ENCODE measurements at regions not wholly inside any gene's neighbourhood (a gene's known extent, or its start where the extent isn't known, plus 50 kb on each side); places are given as distances from the start of the nearest gene placed in this dataset.
"Not testable (repeated sequence)": the region's sequence is repeated elsewhere in the genome, so short reads cannot be mapped to it uniquely, and the experiment has no call there.

- DNase-seq = no peak
Measured at GRCh38 chr4:146124023-146124680, 51.4 kb upstream of the LSM6 start.

GRCh38 chr4:146123231-146123630 is 52.3 kb upstream of the LSM6 start:
- DNase-seq = no peak

GRCh38 chr4:146122398-146122797 is 53.1 kb upstream of the LSM6 start:
- no peak for DNase-seq

- no peak for DNase-seq
Measured at GRCh38 chr4:146121757-146122156, 53.8 kb upstream of the LSM6 start.

GRCh38 chr4:146119845-146120404 is 55.6 kb upstream of the LSM6 start:
- no peak for DNase-seq

DNA sequence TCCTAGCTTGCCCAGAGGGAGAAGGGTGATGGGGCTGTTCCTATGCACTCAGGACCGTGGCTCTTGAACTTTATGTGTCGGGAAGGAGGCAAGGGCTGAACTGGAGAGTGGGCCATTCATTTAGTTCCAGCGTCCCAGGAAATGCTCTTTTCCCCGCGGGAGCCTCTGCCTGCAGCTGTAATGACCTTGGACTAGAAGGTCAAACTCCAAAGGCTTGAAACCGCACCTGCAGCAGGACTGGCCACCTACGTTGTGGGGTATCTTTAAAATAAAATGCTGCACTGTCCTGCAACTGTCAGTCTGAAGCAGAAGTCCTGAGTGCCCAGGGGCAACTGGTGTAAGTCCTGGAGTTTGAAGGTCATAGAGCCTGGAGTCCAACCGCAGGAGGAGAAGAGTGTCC is 61.5 kb upstream of the LSM6 start:
- no peak for DNase-seq

DNA sequence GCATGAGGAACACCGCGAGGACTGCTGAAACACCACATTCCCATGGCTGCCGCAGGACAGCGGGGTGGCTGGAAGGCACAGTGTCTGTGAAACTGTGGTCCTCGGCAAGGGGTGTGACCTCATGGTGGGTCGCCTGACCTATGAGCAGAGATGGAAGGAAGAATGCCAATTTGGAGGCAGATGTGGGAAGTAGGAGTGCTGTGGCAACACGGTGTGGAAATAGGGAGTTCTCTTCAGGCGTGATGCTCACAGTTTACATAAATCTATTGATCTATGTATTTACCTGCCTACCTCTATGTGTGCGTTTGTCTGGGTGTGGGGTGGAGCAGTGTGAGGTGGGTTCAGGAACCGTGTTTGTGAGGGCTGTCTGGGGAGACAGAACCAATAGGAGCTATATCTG is 62.3 kb upstream of the LSM6 start:
- no peak for DNase-seq

DNA sequence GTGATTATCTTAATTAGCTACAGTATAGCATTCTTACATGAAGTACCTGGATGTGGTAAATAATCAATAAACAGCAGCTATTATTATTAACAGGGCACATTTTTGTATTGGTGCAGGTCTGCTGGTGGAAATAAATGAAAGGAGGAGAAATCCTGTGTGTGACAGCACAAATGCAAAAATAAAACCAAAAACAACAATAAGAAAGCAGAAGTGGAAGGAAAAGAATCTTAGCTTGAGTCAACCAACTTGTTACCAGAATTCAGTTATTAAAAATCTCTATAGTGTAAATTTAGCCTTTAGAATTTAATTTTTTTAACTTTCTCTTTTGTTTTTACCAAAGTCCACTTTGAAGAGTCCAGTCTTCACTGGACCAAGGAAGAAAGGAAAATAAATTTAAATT is 63.1 kb upstream of the LSM6 start:
- no peak for DNase-seq

- no peak for DNase-seq
Measured at GRCh38 chr4:146110871-146111485, 64.5 kb upstream of the LSM6 start.

DNA sequence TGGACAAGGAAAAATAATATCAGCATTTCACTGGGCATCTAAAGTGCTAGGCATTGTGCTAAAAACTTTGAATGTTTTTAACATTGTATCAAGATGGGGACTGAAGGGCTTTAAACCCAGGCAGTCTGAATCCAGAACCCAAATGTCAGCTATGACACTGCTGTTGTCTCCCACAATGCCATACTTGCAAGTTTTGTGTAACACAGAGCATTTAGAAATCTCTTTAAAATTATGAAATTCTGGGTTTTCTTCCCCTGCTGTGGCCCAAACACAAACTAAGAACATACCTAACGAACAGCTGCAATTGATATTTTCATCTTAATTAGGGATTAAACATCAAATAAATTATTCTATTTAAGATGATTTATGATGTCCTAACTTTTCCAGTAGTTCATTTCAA is 66.8 kb upstream of the LSM6 start:
- DNase-seq = no peak

DNA sequence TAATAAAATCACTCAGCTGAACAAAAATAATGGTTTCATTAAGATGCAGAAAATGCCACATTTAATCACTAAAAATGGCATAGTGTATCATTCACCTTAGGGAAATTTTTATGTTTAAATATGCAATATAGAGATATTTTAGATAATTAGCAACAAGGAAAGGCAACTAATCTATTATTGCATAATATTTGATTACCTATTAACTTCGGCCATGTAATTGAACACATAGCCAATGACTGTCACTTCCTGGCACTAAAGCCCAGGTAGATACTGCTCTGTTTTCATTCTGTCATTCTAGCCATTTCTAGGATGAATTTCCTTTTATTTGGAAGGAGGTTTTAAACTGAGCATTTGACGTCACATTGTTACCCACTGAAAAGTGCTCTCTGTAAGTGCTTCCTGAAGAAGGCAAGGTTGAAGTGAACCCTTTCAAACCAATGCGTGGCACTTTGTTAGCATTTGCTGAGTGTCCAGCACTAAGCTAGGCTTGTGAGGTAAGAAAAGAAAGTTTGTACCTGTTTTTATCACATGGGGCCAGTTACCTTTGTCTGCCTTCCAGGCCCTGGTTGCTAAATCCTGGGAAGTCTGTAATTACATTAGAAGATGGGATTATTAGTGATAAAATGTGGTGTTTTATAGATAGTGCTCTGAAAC is 67.8 kb upstream of the LSM6 start:
- no peak for DNase-seq

DNA sequence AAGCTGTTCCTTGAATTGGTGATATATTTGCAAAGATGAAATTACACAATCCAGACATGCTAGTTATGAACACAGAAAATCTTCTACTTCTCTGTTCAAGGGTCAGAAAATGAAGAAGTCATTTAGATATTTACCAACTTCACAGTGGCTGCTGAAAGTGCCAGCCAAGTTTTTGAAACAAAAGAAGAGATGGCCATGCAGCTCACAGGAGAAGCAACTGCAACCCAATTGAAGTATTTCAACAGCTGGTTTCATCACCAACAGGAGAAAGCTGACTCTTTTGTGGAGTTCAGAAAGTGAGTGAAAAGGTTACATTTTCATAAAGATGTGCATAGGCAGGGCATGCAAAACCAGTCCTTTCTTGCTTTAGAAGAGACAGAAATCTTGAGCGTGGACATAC is 70.1 kb upstream of the LSM6 start:
- DNase-seq = no peak

DNA sequence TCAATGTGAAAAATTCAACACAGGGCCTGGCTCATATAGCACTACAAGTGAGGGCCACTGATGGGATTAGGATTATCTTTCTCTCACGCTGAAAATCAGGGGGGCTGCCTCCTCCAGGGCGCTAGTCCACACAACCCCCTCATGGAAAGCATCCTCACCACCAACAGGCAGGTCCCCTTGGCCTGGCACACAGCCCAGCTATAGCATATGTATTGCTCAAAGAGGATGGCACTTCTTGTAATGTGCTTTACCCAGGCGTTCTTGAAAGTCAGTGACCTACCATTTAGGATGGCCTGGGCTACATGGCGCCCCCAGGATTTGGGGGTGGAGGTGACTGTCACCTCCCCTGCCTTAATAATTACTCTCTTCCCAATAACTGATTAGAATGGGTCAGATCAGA is 71.0 kb upstream of the LSM6 start:
- no peak for DNase-seq

GRCh38 chr4:146104052-146104451 is 71.5 kb upstream of the LSM6 start:
- DNase-seq = not testable (repeated sequence)

GRCh38 chr4:146099585-146099984 is 75.9 kb upstream of the LSM6 start:
- no peak for DNase-seq

DNA sequence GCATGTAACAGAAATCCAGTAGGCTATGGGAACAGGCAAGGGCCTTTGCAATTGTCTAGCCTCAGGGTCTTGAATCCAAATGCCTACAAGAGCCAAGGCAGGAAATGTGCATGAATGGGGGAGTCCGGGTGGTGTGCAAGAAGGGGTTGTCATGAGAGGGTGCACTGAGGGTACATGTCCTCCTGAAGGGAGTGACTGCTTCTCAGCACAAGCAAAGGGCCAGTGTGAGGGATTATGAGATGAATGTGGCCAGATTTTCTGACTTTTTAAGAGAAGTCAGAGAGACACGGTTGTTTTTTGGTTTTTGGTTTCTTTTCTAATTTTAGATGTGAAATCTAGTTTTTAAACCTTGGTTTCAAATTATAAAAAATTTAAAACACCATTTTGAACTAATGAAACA is 76.5 kb upstream of the LSM6 start:
- DNase-seq = no peak

DNA sequence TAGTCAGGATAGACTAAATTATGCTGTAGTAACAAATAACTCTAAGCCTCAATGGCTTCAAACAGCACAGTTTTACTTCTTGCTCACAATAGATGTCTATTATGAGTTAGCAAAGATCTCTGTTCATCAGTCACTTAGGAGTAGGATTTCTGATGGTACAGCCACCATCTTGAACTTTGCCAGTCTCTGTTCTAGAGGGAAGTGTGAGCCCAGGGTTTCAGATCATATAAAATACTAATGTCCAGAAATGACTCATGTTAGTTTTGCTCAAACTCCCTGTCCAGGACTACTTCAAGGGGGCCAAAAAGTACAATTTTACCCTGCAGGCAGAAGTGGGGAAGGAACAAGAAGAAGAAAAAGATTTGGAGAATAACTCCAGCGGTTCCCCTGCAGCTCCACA is 77.1 kb upstream of the LSM6 start:
- no peak for DNase-seq

DNA sequence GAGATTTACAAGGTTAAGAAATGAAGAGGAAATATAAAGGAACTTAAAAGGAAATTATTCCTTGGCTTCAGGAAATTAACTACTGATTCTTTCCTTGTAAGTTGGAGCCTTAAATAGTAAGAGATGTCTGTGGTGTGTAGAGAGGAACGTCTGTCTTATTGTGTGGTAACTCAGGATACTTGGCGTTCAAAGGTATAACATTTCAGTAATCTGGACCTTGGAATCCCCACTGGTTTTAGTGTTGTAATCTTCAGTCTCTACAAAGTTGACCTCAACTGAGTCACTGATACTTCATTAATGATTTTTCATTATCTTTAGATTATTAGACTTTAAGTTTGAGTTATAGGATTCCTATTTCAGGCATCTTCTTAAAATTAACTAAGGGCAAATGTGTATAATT is 79.1 kb upstream of the LSM6 start:
- no peak for DNase-seq

DNA sequence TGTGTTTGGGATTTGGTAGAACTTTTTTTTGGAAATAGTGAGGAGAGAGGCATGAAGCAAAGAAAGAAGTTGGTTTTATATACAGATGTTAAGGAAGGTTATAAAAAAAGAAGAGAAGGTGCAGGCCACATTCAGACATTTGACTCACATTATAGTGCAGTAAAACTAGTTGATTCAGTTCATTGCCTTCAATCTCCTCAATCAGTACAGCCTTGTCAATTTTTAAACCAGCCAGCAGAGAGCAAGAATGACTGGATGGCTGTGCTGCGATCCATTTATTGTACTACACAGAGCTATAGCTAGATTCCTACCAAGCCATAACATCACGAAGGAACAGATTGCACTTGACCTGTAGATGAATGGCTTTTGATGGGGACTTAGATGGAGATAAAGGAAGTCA is 79.7 kb upstream of the LSM6 start:
- no peak for DNase-seq

DNA sequence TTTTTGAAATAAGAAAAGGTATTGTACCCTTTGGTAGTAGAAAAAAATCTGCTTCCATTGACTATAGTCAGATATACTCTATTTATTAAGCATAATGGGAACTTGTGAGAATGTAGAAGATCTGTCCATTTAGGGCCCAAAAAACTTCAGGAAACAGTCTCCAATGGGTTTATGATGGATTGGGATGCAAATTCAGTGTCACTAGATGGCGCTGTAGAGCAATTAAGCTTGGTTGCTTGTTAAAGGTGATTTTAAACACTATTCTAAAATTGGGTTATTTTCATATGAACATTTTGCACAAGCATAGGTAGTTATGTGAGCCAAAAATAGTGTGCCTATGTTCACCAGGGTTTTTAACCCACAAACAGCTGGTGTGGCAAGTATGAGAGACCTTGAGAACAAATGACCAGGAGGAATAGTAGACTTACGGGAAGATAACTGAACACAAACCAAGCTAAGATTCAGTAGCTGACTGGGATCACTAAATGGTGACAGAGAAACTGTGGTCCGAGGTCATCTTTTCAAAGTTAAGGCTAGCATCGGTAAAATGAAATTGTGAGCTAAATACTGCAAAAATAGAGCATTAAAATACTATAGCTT is 80.3 kb upstream of the LSM6 start:
- DNase-seq = peak in 6 of 51 donors; percentile 1 to 13 (median 4)

DNA sequence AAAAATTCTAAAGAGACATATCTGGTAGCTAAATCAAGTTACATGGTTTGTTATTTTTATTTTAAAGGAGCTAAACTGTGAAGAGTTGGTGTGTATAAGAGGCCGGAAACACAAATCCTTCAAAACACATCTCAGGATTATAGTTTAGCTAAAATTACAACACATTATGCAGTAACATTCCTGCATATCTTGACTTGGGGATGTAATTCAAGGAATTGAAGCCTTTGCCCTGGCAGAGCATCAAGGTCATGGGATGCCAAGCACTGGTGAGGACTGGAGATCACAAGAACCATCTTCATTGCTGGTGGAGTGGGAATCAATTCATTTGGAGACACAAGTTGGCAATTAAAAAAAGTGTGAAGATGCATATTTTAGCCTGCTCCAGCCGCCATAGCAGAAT is 86.8 kb upstream of the LSM6 start:
- no peak for DNase-seq

DNA sequence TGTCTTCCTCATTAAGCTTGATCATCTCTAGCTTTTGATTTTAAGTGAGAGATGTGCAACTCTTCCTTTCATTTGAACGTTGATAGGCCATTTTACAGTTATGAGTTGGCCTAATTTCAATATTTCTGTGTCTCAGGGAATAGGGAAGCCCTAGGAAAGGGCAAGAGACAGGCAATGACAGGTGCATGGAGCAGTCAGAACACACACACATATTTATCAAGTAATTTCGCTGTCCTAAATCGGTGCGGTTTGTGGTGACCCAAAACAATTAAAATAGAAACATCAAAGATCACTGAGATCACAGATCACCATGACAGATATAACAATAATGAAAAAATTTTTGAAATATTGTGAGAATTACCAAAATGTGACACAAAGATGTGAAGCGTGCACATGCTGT is 87.7 kb upstream of the LSM6 start:
- DNase-seq = no peak

DNA sequence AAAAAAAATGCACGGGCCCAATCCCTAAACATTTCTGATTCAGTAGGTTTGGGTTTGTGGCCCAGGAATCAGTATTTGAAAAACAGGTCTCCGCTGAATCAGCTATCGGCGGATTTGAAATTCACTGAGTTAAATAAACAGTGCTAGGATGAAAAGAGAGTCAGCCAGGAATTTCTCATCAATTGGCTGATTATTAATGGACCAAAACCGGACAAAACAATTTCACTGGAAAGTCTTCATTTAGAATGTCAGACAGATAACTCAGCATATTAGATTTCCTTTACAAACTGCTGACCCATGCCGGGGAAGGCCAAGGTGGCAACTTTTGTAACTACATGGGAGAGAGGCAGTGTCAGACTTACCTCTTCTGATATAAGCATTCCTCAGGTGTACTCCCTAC is 99.4 kb upstream of the LSM6 start:
- DNase-seq = no peak
